Mammary epithelial cell (primary cell): ENCODE measurements at regions not wholly inside any gene's neighbourhood (a gene's known extent, or its start where the extent isn't known, plus 50 kb on each side); places are given as distances from the start of the nearest gene placed in this dataset.

Source experiments
- EZH2 ChIP-seq: IDR thresholded peaks from 2 replicates; pipeline ENCODE4 v1.6.1; 2012; ENCODE audit warnings: low read length, inconsistent platforms, borderline replicate concordance
- TF ChIP-seq, protein P1 (sequence below), 2 donors: IDR thresholded peaks in 1 of 2; conservative IDR thresholded peaks in 1 of 2; 2 replicates each; pipeline ENCODE4 v1.5.1; 2011 to 2012; ENCODE audit warnings: inconsistent platforms in 2 of 2, low read length in 2 of 2, mild to moderate bottlenecking in 2 of 2, control low read depth in 1 of 2, low read depth in 1 of 2; ENCODE audit not compliant: insufficient read depth in 1 of 2; ENCODE audit errors: extremely low read depth in 1 of 2

DNA sequence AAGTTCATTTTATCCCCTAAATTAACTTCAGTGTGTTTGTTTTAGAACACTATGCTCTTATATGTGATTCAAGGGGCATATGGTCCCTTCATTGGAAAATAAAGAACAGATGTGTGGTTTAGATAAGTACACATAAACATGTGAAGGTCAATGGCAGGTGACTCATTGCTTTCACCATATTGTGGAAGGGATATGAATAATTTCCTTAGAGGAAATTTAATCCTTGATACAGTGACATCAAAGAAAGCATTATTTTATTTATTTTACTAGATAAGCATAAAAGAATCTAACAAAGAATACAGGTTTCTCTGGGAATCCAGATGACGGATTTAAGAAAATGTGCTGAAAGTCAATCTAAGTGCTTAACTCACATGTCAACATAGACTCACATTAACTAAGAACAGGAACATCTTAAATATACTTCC, 373.5 kb downstream of the KCTD12 start:
- TF ChIP-seq, protein P1, sequence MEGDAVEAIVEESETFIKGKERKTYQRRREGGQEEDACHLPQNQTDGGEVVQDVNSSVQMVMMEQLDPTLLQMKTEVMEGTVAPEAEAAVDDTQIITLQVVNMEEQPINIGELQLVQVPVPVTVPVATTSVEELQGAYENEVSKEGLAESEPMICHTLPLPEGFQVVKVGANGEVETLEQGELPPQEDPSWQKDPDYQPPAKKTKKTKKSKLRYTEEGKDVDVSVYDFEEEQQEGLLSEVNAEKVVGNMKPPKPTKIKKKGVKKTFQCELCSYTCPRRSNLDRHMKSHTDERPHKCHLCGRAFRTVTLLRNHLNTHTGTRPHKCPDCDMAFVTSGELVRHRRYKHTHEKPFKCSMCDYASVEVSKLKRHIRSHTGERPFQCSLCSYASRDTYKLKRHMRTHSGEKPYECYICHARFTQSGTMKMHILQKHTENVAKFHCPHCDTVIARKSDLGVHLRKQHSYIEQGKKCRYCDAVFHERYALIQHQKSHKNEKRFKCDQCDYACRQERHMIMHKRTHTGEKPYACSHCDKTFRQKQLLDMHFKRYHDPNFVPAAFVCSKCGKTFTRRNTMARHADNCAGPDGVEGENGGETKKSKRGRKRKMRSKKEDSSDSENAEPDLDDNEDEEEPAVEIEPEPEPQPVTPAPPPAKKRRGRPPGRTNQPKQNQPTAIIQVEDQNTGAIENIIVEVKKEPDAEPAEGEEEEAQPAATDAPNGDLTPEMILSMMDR (conservative IDR thresholded peaks at IDR 0.05 in 1 of 2, IDR thresholded peaks at IDR 0.05 in 1 of 2; ENCODE audit: extremely low read depth in 1 of 2, insufficient read depth in 1 of 2, low read depth in 1 of 2, low read length in 2 of 2): no peak
- no peak for TF ChIP-seq EZH2
